H1 (cell line): ENCODE measurements at regions not wholly inside any gene's neighbourhood (a gene's known extent, or its start where the extent isn't known, plus 50 kb on each side); places are given as distances from the start of the nearest gene placed in this dataset.

Experiments used
- CTCF ChIA-PET: fragments of 300-600 bp; sonication (Branson Sonifier 250); formaldehyde crosslinking; loops from one replicate; lab custom pipeline; 2021; ENCODE audit not compliant: partially characterized antibody; lab: Charles Lee
- POLR2A ChIA-PET: fragments of 300-600 bp; sonication (Branson Sonifier 250); formaldehyde crosslinking; loops from one replicate; lab custom pipeline; 2021; ENCODE audit warnings: inconsistent platforms; ENCODE audit not compliant: partially characterized antibody; lab: Charles Lee
- DNase-seq, 2 experiments: peaks; one replicate each; pipeline versions ENCODE4 v3.0.0 to v3.0.0-alpha.2; 2010 to 2022; ENCODE audit warnings: low spot score in 2 of 2, low read depth in 1 of 2, mixed read lengths in 1 of 2
- FAIRE-seq: peaks from 2 replicates; lab custom pipeline; 2011; peaks lifted over from hg19 to GRCh38; lab: Jason Lieb, UNC
- H2AFZ ChIP-seq: 2 replicates; pipeline ENCODE4 v1.8.1; 2012; ENCODE audit warnings: low read length, inconsistent platforms
- H2AK5ac ChIP-seq: 2 replicates; pipeline ENCODE4 v1.6.1; 2013; ENCODE audit warnings: low read depth, low read length
- H2BK120ac ChIP-seq: replicated peaks from 2 replicates; pipeline ENCODE3; 2013; ENCODE audit warnings: low read depth, low read length, inconsistent platforms
- H2BK12ac ChIP-seq: 2 replicates; pipeline ENCODE4 v1.6.1; 2013; ENCODE audit warnings: low read depth, low read length
- H2BK15ac ChIP-seq: 2 replicates; pipeline ENCODE4 v1.6.1; 2013; ENCODE audit warnings: low read length
- H2BK20ac ChIP-seq: 2 replicates; pipeline ENCODE4 v1.6.1; 2013; ENCODE audit warnings: low read length
- H2BK5ac ChIP-seq: 2 replicates; pipeline ENCODE4 v1.6.1; 2013; ENCODE audit warnings: low read depth, low read length
- H3K14ac ChIP-seq: 2 replicates; pipeline ENCODE4 v1.6.1; 2013; ENCODE audit warnings: inconsistent platforms; ENCODE audit not compliant: insufficient read length
- H3K18ac ChIP-seq: 2 replicates; pipeline ENCODE4 v1.6.1; 2013; ENCODE audit warnings: low read length; ENCODE audit errors: extremely low read depth
- H3K23ac ChIP-seq: 2 replicates; pipeline ENCODE4 v1.6.1; 2013; ENCODE audit warnings: inconsistent platforms; ENCODE audit not compliant: insufficient read length
- H3K23me2 ChIP-seq: 2 replicates; pipeline ENCODE4 v1.6.1; 2013; ENCODE audit warnings: low read depth, low read length
- H3K27ac ChIP-seq: 2 replicates; pipeline ENCODE4 v1.6.1; 2011; ENCODE audit warnings: low read depth, low read length, inconsistent platforms
- H3K27me3 ChIP-seq, 4 experiments: replicated peaks in 1 of 4; 1 replicate in 1 of 4; 2 replicates in 3 of 4; pipeline versions ENCODE4 v1.6.1 to v1.8.1; 2011 to 2013; ENCODE audit warnings: low read length in 3 of 4, mild to moderate bottlenecking in 3 of 4, inconsistent platforms in 2 of 4, mixed read lengths in 2 of 4, moderate library complexity in 1 of 4; ENCODE audit not compliant: control insufficient read depth in 3 of 4, insufficient read depth in 3 of 4; ENCODE audit errors: extremely low read depth in 1 of 4
- H3K36me3 ChIP-seq, 4 experiments: 2 replicates each; pipeline versions ENCODE4 v1.6.1 to v1.8.1; 2011 to 2013; ENCODE audit warnings: mild to moderate bottlenecking in 4 of 4, low read length in 3 of 4, moderate library complexity in 2 of 4, control low read depth in 1 of 4, inconsistent platforms in 1 of 4; ENCODE audit not compliant: insufficient read depth in 4 of 4, control insufficient read depth in 2 of 4
- H3K4ac ChIP-seq: replicated peaks from 2 replicates; pipeline ENCODE3; 2013; ENCODE audit warnings: low read length, low read depth, mixed read lengths, inconsistent platforms; ENCODE audit not compliant: insufficient read length
- H3K4me1 ChIP-seq, 4 experiments: replicated peaks in 1 of 4; 1 replicate in 1 of 4; 2 replicates in 3 of 4; pipeline versions ENCODE4 v1.6.1 to v1.8.1; 2011 to 2013; ENCODE audit warnings: low read length in 3 of 4, inconsistent platforms in 2 of 4, mixed read lengths in 1 of 4; ENCODE audit not compliant: insufficient read depth in 4 of 4, control insufficient read depth in 3 of 4
- H3K4me2 ChIP-seq, 2 experiments: 2 replicates each; pipeline versions ENCODE4 v1.6.1 to v1.8.1; 2011 to 2013; ENCODE audit warnings: low read depth in 2 of 2, low read length in 2 of 2, control low read depth in 1 of 2, inconsistent platforms in 1 of 2, mild to moderate bottlenecking in 1 of 2; ENCODE audit not compliant: insufficient read depth in 1 of 2
- H3K4me3 ChIP-seq, 4 experiments: fragments of 200-600, 300-600 bp in 1 of 4; sonication (generic), shearing (Covaris generic), sonication (Bioruptor Twin) in 1 of 4; 2 replicates each; pipeline versions ENCODE4 v1.5.1 to v1.8.1; 2011 to 2016; ENCODE audit warnings: low read length in 4 of 4, low read depth in 3 of 4, control low read depth in 2 of 4, inconsistent platforms in 2 of 4, mild to moderate bottlenecking in 2 of 4, mixed read lengths in 1 of 4, moderate library complexity in 1 of 4; ENCODE audit not compliant: insufficient read depth in 2 of 4; ENCODE audit errors: extremely low read depth in 1 of 4
- H3K56ac ChIP-seq: replicated peaks from 2 replicates; pipeline ENCODE3; 2013; ENCODE audit warnings: low read depth, mild to moderate bottlenecking, mixed read lengths, low read length, inconsistent platforms; ENCODE audit not compliant: insufficient read length
- H3K79me1 ChIP-seq: 2 replicates; pipeline ENCODE4 v1.6.1; 2013; ENCODE audit warnings: low read depth, low read length, control low read depth
- H3K79me2 ChIP-seq, 2 experiments: 2 replicates each; pipeline versions ENCODE4 v1.6.1 to v1.8.1; 2012 to 2013; ENCODE audit warnings: low read length in 2 of 2, mild to moderate bottlenecking in 2 of 2, inconsistent platforms in 1 of 2; ENCODE audit not compliant: insufficient read depth in 2 of 2, control insufficient read depth in 1 of 2
- H3K9ac ChIP-seq, 4 experiments: replicated peaks in 1 of 4; 1 replicate in 1 of 4; 2 replicates in 3 of 4; pipeline versions ENCODE4 v1.6.1 to v1.8.1; 2011 to 2013; ENCODE audit warnings: low read depth in 3 of 4, low read length in 3 of 4, control low read depth in 2 of 4, mild to moderate bottlenecking in 2 of 4, moderate library complexity in 2 of 4, inconsistent platforms in 1 of 4; ENCODE audit errors: extremely low read depth in 1 of 4
- H3K9me3 ChIP-seq, 2 experiments: 2 replicates each; pipeline versions ENCODE4 v1.6.1 to v1.8.1; 2012 to 2013; ENCODE audit warnings: mild to moderate bottlenecking in 2 of 2, moderate library complexity in 2 of 2, control low read depth in 1 of 2, inconsistent platforms in 1 of 2, low read depth in 1 of 2, low read length in 1 of 2, mixed read lengths in 1 of 2; ENCODE audit not compliant: insufficient read depth in 2 of 2
- H4K20me1 ChIP-seq, 2 experiments: replicated peaks in 1 of 2; 2 replicates each; pipeline versions ENCODE3 to v1.8.1; 2011 to 2013; ENCODE audit warnings: inconsistent platforms in 2 of 2, low read length in 2 of 2, mild to moderate bottlenecking in 1 of 2; ENCODE audit not compliant: insufficient read depth in 2 of 2, control insufficient read depth in 1 of 2
- H4K5ac ChIP-seq: 2 replicates; pipeline ENCODE4 v1.6.1; 2013; ENCODE audit warnings: low read length, low read depth, mixed read lengths, inconsistent platforms; ENCODE audit not compliant: insufficient read length
- H4K8ac ChIP-seq: 2 replicates; pipeline ENCODE4 v1.8.0; 2013; ENCODE audit warnings: mild to moderate bottlenecking, moderate library complexity, low read length, inconsistent platforms; ENCODE audit not compliant: insufficient read depth; ENCODE audit errors: extremely low read depth
- H4K91ac ChIP-seq: replicated peaks from 2 replicates; pipeline ENCODE3; 2013; ENCODE audit warnings: low read length, mixed read lengths, inconsistent platforms; ENCODE audit not compliant: insufficient read length
- ASH2L ChIP-seq: fragments of 200-600, 300-600 bp; sonication (generic); IDR thresholded peaks from one replicate; pipeline ENCODE4 v1.7.1; 2017; ENCODE audit warnings: low read length
- BCL11A ChIP-seq, 2 experiments: IDR thresholded peaks; one replicate each; pipeline ENCODE4 v1.6.1; 2011; ENCODE audit warnings: low read depth in 2 of 2, low read length in 2 of 2, mild to moderate bottlenecking in 2 of 2
- BRCA1 ChIP-seq: IDR thresholded peaks from 2 replicates; pipeline ENCODE4 v1.6.1; 2012; ENCODE audit warnings: low read depth, low read length, improper control_type of control experiment
- CTBP2 ChIP-seq: IDR thresholded peaks from 2 replicates; pipeline ENCODE4 v1.7.0; 2011; ENCODE audit warnings: borderline replicate concordance, mild to moderate bottlenecking, moderate library complexity, mixed read lengths, low read length; ENCODE audit not compliant: insufficient read depth, insufficient read length
- EGR1 ChIP-seq: IDR thresholded peaks from 2 replicates; pipeline ENCODE4 v1.6.1; 2011; ENCODE audit warnings: low read depth, low read length, borderline replicate concordance
- EZH2 ChIP-seq: fragments of 200-600 bp; sonication (generic); IDR thresholded peaks from 2 replicates; pipeline ENCODE4 v1.7.1; 2012; ENCODE audit warnings: low read depth, mild to moderate bottlenecking, moderate library complexity, low read length, inconsistent platforms; ENCODE audit not compliant: severe bottlenecking
- KDM4A ChIP-seq: IDR thresholded peaks from one replicate; pipeline ENCODE4 v1.7.1; 2012; ENCODE audit warnings: low read depth, mild to moderate bottlenecking, moderate library complexity, low read length, inconsistent platforms; ENCODE audit not compliant: severe bottlenecking
- MAFK ChIP-seq: IDR thresholded peaks from 2 replicates; pipeline ENCODE4 v1.6.1; 2012; ENCODE audit warnings: low read depth, mild to moderate bottlenecking, improper control_type of control experiment, low read length
- POLR2A ChIP-seq, 2 experiments: IDR thresholded peaks; 1 replicate in 1 of 2; 2 replicates in 1 of 2; pipeline ENCODE4 v1.6.1; 2011; ENCODE audit warnings: low read depth in 2 of 2, low read length in 2 of 2, mild to moderate bottlenecking in 2 of 2; ENCODE audit errors: control extremely low read depth in 1 of 2
- POU5F1 ChIP-seq: IDR thresholded peaks from 2 replicates; pipeline ENCODE4 v1.6.1; 2011; ENCODE audit warnings: low read depth, mild to moderate bottlenecking, low read length, moderate library complexity
- RFX5 ChIP-seq: IDR thresholded peaks from 2 replicates; pipeline ENCODE4 v1.6.1; 2011; ENCODE audit warnings: low read depth, low read length, improper control_type of control experiment, borderline replicate concordance
- SIRT6 ChIP-seq: IDR thresholded peaks from one replicate; pipeline ENCODE4 v1.7.1; 2012; ENCODE audit warnings: low read length, inconsistent platforms
- SIX5 ChIP-seq: IDR thresholded peaks from 2 replicates; pipeline ENCODE4 v1.6.1; 2011; ENCODE audit warnings: mild to moderate bottlenecking, low read depth, low read length
- SP2 ChIP-seq: IDR thresholded peaks from 2 replicates; pipeline ENCODE4 v1.6.1; 2012; ENCODE audit warnings: mild to moderate bottlenecking, low read length, inconsistent platforms
- SUZ12 ChIP-seq: fragments of 200-600 bp; sonication (generic); IDR thresholded peaks from 2 replicates; pipeline ENCODE4 v1.6.1; 2012; ENCODE audit warnings: mild to moderate bottlenecking, inconsistent platforms, low read length, moderate library complexity, mixed read lengths
- TAF1 ChIP-seq: IDR thresholded peaks from 2 replicates; pipeline ENCODE4 v1.6.1; 2011; ENCODE audit warnings: mild to moderate bottlenecking, low read depth, low read length
- ZNF274 ChIP-seq: IDR thresholded peaks from 2 replicates; pipeline ENCODE4 v1.7.0; 2012; ENCODE audit warnings: low read length, borderline replicate concordance; ENCODE audit errors: extremely low read depth
- WGBS, 2 experiments: shearing (Covaris generic) in 1 of 2; methylation state at CpG; one replicate each; pipeline versions ENCODE4 v1.1.6 to v1.1.7; 2013 to 2015; ENCODE audit warnings: low lambda C conversion rate in 2 of 2, mixed read lengths in 2 of 2, inconsistent platforms in 1 of 2, low coverage in 1 of 2, missing lambda C conversion rate in 1 of 2; ENCODE audit not compliant: insufficient replicate concordance in 2 of 2, insufficient coverage in 1 of 2, insufficient read length in 1 of 2; ENCODE audit errors: extremely low coverage in 1 of 2, missing lambda C conversion rate in 1 of 2; 5-methylcytosine and 5-hydroxymethylcytosine counted together

- no peak overlapping the region for H2BK20ac ChIP-seq
- no peak overlapping the region for H3K4ac ChIP-seq
- H3K14ac ChIP-seq: no peak overlapping the region
- H2AK5ac ChIP-seq: no peak overlapping the region
- DNase-seq (no peak), FAIRE-seq (no peak)
- WGBS, 2 experiments: 85% methylated on average over 3 of the region's 3 CpGs; no CpG with 5 or more reads in 1 of the 2 experiments
- H3K56ac ChIP-seq: no peak overlapping the region
- no peak overlapping the region for H3K23ac ChIP-seq
- no peak overlapping the region for H2BK5ac ChIP-seq
- H4K20me1 ChIP-seq: no peaks in the 10 kb centered on the region
- H2AFZ ChIP-seq: no peak overlapping the region
- no peak overlapping the region for H3K27ac ChIP-seq
- H2BK15ac ChIP-seq: no peak overlapping the region
- H3K9me3 ChIP-seq: no peaks in the 10 kb centered on the region
- H3K79me1 ChIP-seq: no peaks in the 10 kb centered on the region
- H4K91ac ChIP-seq: no peak overlapping the region
- no peak overlapping the region for H3K4me3 ChIP-seq
- H3K27me3 ChIP-seq: no peaks in the 10 kb centered on the region
- no peak overlapping the region for H4K8ac ChIP-seq
- no peak overlapping the region for H4K5ac ChIP-seq
- ChIA-PET POLR2A (no interaction called here), CTCF (interaction anchor here (0.6 to 3.6 kb wide), 3 partner anchors 12 to 98 kb away, joined by 3 to 10 read pairs (median 3); no protein-coding TSS in a partner anchor)
- H3K23me2 ChIP-seq: no peaks in the 10 kb centered on the region
- no peak overlapping the region for H2BK12ac ChIP-seq
- H3K9ac ChIP-seq: no peak overlapping the region
- H3K36me3 ChIP-seq: no peaks in the 10 kb centered on the region
- no peaks in the 10 kb centered on the region for H3K79me2 ChIP-seq
- no peaks in the 10 kb centered on the region; a peak in 1 of 7 replicates for H3K4me1 ChIP-seq
- H3K4me2 ChIP-seq: no peak overlapping the region
- H2BK120ac ChIP-seq: no peak overlapping the region
- no peak overlapping the region for H3K18ac ChIP-seq
- no peak for TF ChIP-seq POU5F1
- TF ChIP-seq ASH2L: no peak
- no peak for TF ChIP-seq TAF1
- no peak for TF ChIP-seq BCL11A (IDR thresholded peaks at IDR 0.05; ENCODE audit: low read depth in 2 of 2, low read length in 2 of 2)
- no peak for TF ChIP-seq BRCA1
- TF ChIP-seq EGR1: no peak
- TF ChIP-seq ZNF274: no peak
- no peak for TF ChIP-seq SUZ12
- no peak for TF ChIP-seq SIRT6
- TF ChIP-seq EZH2: no peak
- no peak for TF ChIP-seq KDM4A
- TF ChIP-seq MAFK: no peak
- no peak for TF ChIP-seq SP2
- no peak for TF ChIP-seq POLR2A (IDR thresholded peaks at IDR 0.05; ENCODE audit: control extremely low read depth in 1 of 2, low read depth in 2 of 2, low read length in 2 of 2)
- TF ChIP-seq RFX5: no peak
- no peak for TF ChIP-seq SIX5
- TF ChIP-seq CTBP2: no peak
These were observed 160.1 kb downstream of the ACER2 start for GRCh38 chr9:19568946-19569345.
